ENCODE measurements at regions not wholly inside any gene's neighbourhood (a gene's known extent, or its start where the extent isn't known, plus 50 kb on each side); places are given as distances from the start of the nearest gene placed in this dataset.

- Histone ChIP-seq H3K27ac (no peak overlapping the region), H3K4me1 (no peaks in the 10 kb centered on the region), H3K4me3 (no peak overlapping the region), H3K9me3 (peaks cover 0 to 5% (median 0%) of the 10 kb centered on the region in 3 donors), H3K36me3 (no peaks in the 10 kb centered on the region), H3K27me3 (no peaks in the 10 kb centered on the region)
- no peak for DNase-seq
- intact Hi-C loops (cut with DNase I), result no loop called here
- TF ChIP-seq CTCF (IDR thresholded peaks at IDR 0.05), result no peak
- TF ChIP-seq POLR2A (IDR thresholded peaks at IDR 0.05), result no peak
Observed at GRCh38 chr2:56860991-56861390, 677.2 kb downstream of the CCDC85A start.

- intact Hi-C loops (cut with DNase I), result no loop called here
Observed at GRCh38 chr2:56871644-56872043, 687.9 kb downstream of the CCDC85A start.

GRCh38 chr2:56874717-56875116 is 690.9 kb downstream of the CCDC85A start:
- intact Hi-C loops (cut with DNase I), result no loop called here
- Histone ChIP-seq H3K27ac (no peak overlapping the region), H3K4me1 (no peaks in the 10 kb centered on the region), H3K27me3 (no peaks in the 10 kb centered on the region), H3K36me3 (no peaks in the 10 kb centered on the region), H3K4me3 (no peak overlapping the region), H3K9me3 (peaks cover 0 to 5% (median 0%) of the 10 kb centered on the region in 3 donors)
- TF ChIP-seq POLR2A (IDR thresholded peaks at IDR 0.05) (no peak), CTCF (IDR thresholded peaks at IDR 0.05) (no peak)
- no peak for DNase-seq
- 87 to 91% methylated on average over 3 to 4 of the region's 4 CpGs for WGBS, 2 donors

More at GRCh38 chr2:56871644-56872043, 687.9 kb downstream of the CCDC85A start:
- Histone ChIP-seq H3K36me3 (no peaks in the 10 kb centered on the region), H3K27ac (no peak overlapping the region), H3K9me3 (peaks cover 0 to 5% (median 0%) of the 10 kb centered on the region in 3 donors), H3K27me3 (no peaks in the 10 kb centered on the region), H3K4me1 (no peaks in the 10 kb centered on the region), H3K4me3 (no peak overlapping the region)
- DNase-seq, result no peak
- WGBS, 2 donors, result 58 to 68% methylated on average over 1 of the region's 1 CpG
- no peak for TF ChIP-seq CTCF (IDR thresholded peaks at IDR 0.05)
- TF ChIP-seq POLR2A (IDR thresholded peaks at IDR 0.05), result no peak

GRCh38 chr2:56889738-56890137 is 705.9 kb downstream of the CCDC85A start:
- Histone ChIP-seq H3K36me3 (no peaks in the 10 kb centered on the region), H3K27ac (no peak overlapping the region), H3K27me3 (no peaks in the 10 kb centered on the region), H3K4me3 (no peak overlapping the region), H3K9me3 (no peaks in the 10 kb centered on the region), H3K4me1 (no peaks in the 10 kb centered on the region)
- intact Hi-C loops (cut with DNase I), result no loop called here
- WGBS, 2 donors, result 78 to 88% methylated on average over 2 of the region's 2 CpGs
- no peak for DNase-seq
- TF ChIP-seq CTCF (IDR thresholded peaks at IDR 0.05) (no peak), POLR2A (IDR thresholded peaks at IDR 0.05) (no peak)

GRCh38 chr2:56892382-56892781 is 708.6 kb downstream of the CCDC85A start:
- Histone ChIP-seq H3K27me3 (no peaks in the 10 kb centered on the region), H3K9me3 (no peaks in the 10 kb centered on the region), H3K27ac (no peak overlapping the region), H3K4me3 (no peak overlapping the region), H3K4me1 (no peaks in the 10 kb centered on the region), H3K36me3 (no peaks in the 10 kb centered on the region)
- no peak for TF ChIP-seq POLR2A (IDR thresholded peaks at IDR 0.05)
- no peak for TF ChIP-seq CTCF (IDR thresholded peaks at IDR 0.05)
- intact Hi-C loops (cut with DNase I), result no loop called here
- no peak for DNase-seq

Data from esophagus squamous epithelium (tissue), 5 donors.